Spleen (tissue), 11 donors: ENCODE measurements at regions not wholly inside any gene's neighbourhood (a gene's known extent, or its start where the extent isn't known, plus 50 kb on each side); places are given as distances from the start of the nearest gene placed in this dataset.

Source experiments
- DNase-seq: peaks from one replicate; pipeline ENCODE4 v3.0.0-alpha.2; 2020
- H3K27ac ChIP-seq, 8 donors: fragments of 200-600 bp; sonication (generic) in 7 of 8; 1 replicate in 4 of 8; 2 replicates in 4 of 8; pipeline versions ENCODE4 v1.5.0 to v1.8.0; 2016 to 2021; ENCODE audit warnings: inconsistent platforms in 4 of 8, mild to moderate bottlenecking in 4 of 8, moderate library complexity in 1 of 8
- H3K27me3 ChIP-seq, 7 donors: fragments of 200-600 bp; sonication (generic) in 6 of 7; replicated peaks in 1 of 7; 1 replicate in 4 of 7; 2 replicates in 3 of 7; pipeline versions ENCODE4 v1.5.0 to v1.8.0; 2016 to 2021; ENCODE audit warnings: inconsistent platforms in 3 of 7, mild to moderate bottlenecking in 1 of 7
- H3K36me3 ChIP-seq, 6 donors: fragments of 200-600 bp; sonication (generic) in 5 of 6; 1 replicate in 4 of 6; 2 replicates in 2 of 6; pipeline versions ENCODE4 v1.5.0 to v1.8.0; 2016 to 2021; ENCODE audit warnings: inconsistent platforms in 2 of 6
- H3K4me1 ChIP-seq, 6 donors: fragments of 200-600 bp; sonication (generic) in 5 of 6; 1 replicate in 3 of 6; 2 replicates in 3 of 6; pipeline versions ENCODE4 v1.5.0 to v1.8.0; 2016 to 2021; ENCODE audit warnings: inconsistent platforms in 3 of 6
- H3K4me3 ChIP-seq, 8 donors: fragments of 200-600 bp; sonication (generic) in 7 of 8; 1 replicate in 4 of 8; 2 replicates in 4 of 8; pipeline versions ENCODE4 v1.5.0 to v1.8.0; 2016 to 2021; ENCODE audit warnings: inconsistent platforms in 4 of 8, mild to moderate bottlenecking in 4 of 8, moderate library complexity in 2 of 8
- H3K9me3 ChIP-seq, 8 donors: fragments of 200-600 bp; sonication (generic) in 7 of 8; 1 replicate in 4 of 8; 2 replicates in 4 of 8; pipeline versions ENCODE4 v1.5.0 to v1.8.0; 2016 to 2021; ENCODE audit warnings: inconsistent platforms in 4 of 8
- CTCF ChIP-seq, 11 experiments: fragments of 200-600 bp in 7 of 11; fragments of 450-650 bp in 4 of 11; sonication (generic) in 4 of 11; IDR thresholded peaks in 8 of 11; conservative IDR thresholded peaks in 3 of 11; 1 replicate in 7 of 11; 2 replicates in 4 of 11; pipeline versions ENCODE4 v1.4.0 to v1.8.0; 2016 to 2021; ENCODE audit warnings: antibody characterized with exemption in 11 of 11, inconsistent platforms in 4 of 11, mild to moderate bottlenecking in 1 of 11
- POLR2A ChIP-seq, 3 donors: fragments of 450-650 bp; IDR thresholded peaks; one replicate each; pipeline ENCODE4 v1.5.1; 2017; ENCODE audit warnings: antibody characterized with exemption in 3 of 3, mild to moderate bottlenecking in 1 of 3
- POLR2AphosphoS5 ChIP-seq, 3 donors: sonication (generic); formaldehyde crosslinking; IDR thresholded peaks; one replicate each; pipeline ENCODE4 v1.5.1; 2017; ENCODE audit warnings: antibody characterized with exemption in 3 of 3
- WGBS, 5 donors: extraction: QIAGEN DNeasy Blood & Tissue Kit in 3 of 5; methylation state at CpG; one replicate each; pipeline versions ENCODE4 v1.1.5 to v1.1.7; 2013 to 2018; 5-methylcytosine and 5-hydroxymethylcytosine counted together
- intact Hi-C: fragments of 100-400 bp; cut with DNase I; formaldehyde crosslinking; loops from one replicate; pipeline ENCODE4 v1.15.0; 2023; ENCODE audit warnings: low total_unique reads
- donor health status: healthy with polysubstance abuse.
- donor health status: DM: no; HTN: no; CAD: no; lungs with moderate emphysema.
- donor health status: DM: no; HTN: no; CAD: no.
- donor health status: Bipolar disorder and iron deficiency.
- donor health status: healthy.
- donor health status: DM: no; HTN: no; CAD: no.
- donor health status: DM: yes; HTN: yes; CAD: no.

DNA sequence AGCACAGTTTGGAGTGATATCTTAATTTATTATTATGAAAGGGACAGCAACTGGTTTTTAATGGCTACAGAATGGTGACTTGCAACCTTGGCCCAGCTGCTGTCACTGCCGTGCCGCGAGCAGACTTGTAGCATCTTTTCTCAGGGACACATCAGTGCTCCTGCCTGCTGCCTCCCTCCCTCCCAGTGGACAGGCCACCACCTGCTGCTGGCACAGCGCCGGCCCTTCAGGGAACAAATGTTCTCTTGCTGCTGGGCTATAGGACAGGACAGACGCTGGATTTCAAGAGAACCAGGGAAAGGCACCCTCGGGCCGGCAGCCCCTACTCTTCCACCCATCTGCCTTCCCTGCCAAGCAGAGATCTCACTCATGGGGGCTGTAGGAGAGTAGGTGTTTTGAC lies 413.8 kb upstream of the NFIA start:
- no peaks in the 10 kb centered on the region for H3K27me3 ChIP-seq
- no peaks in the 10 kb centered on the region for H3K9me3 ChIP-seq
- no peaks in the 10 kb centered on the region for H3K36me3 ChIP-seq
- no peak for DNase-seq
- no peak overlapping the region for H3K4me3 ChIP-seq
- no peak for TF ChIP-seq POLR2AphosphoS5 (IDR thresholded peaks at IDR 0.05)
- TF ChIP-seq CTCF (IDR thresholded peaks at IDR 0.05 in 8 of 11, conservative IDR thresholded peaks at IDR 0.05 in 3 of 11) = no peak
- TF ChIP-seq POLR2A (IDR thresholded peaks at IDR 0.05) = no peak
- WGBS, 5 donors = 94 to 96% (median 95%) methylated on average over 8 of the region's 8 CpGs
- intact Hi-C loops = no loop called here
- no peaks in the 10 kb centered on the region for H3K4me1 ChIP-seq
- H3K27ac ChIP-seq = no peak overlapping the region

DNA sequence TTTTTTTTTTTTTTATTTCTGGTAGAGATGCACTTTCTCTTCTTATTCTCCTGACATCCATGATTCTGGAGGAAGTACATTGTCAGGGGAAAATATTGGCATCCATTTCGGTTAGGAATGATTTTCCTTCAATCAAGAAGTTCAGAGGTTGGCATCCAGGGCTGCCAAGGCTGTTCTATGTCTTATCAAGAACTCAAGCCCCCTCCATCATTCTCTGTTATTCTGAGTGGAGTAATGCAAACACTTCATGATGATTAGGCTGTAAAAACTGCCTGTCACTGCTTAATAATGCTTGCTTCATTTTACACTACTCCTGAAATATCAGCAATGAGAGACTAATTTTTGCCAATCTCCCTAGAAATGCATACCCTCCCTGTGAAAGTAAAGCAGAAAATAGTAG lies 417.1 kb upstream of the NFIA start:
- H3K9me3 ChIP-seq = no peaks in the 10 kb centered on the region
- no peaks in the 10 kb centered on the region for H3K36me3 ChIP-seq
- no peaks in the 10 kb centered on the region for H3K4me1 ChIP-seq
- DNase-seq = no peak
- TF ChIP-seq POLR2AphosphoS5 (IDR thresholded peaks at IDR 0.05) = no peak
- TF ChIP-seq POLR2A (IDR thresholded peaks at IDR 0.05) = no peak
- no peak for TF ChIP-seq CTCF (IDR thresholded peaks at IDR 0.05 in 8 of 11, conservative IDR thresholded peaks at IDR 0.05 in 3 of 11)
- WGBS, 5 donors = 61 to 90% (median 69%) methylated on average over 1 of the region's 1 CpG
- no peaks in the 10 kb centered on the region for H3K27me3 ChIP-seq
- no peak overlapping the region for H3K27ac ChIP-seq
- intact Hi-C loops = no loop called here
- no peak overlapping the region for H3K4me3 ChIP-seq

DNA sequence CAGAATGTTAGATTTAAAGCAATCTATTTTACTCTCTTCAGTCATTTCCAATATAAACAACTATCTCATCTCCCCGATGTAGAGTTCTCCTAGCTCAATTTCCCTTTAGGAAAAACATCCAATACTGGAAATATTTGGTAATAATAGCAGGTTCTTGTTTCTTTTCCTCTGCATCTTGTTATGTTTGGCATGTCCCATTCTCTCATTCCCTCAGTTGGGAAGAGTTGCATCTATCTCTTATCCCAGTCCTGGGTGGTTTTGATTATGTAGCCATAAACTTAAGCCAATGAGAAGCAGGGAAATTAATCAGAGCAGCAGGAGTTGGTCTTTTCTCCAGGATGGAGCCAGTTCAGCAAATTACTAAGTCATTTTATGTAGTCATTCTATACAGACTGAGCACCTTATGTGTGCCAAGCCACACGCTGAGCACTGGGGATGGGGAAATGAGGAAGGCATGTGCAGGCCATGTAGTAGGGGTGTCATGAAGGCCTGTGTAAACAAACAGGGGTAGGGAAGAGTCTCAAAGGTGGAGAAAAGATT lies 418.2 kb upstream of the NFIA start:
- Histone ChIP-seq H3K4me3 (no peak overlapping the region), H3K27ac (no peak overlapping the region), H3K27me3 (no peaks in the 10 kb centered on the region), H3K4me1 (no peaks in the 10 kb centered on the region), H3K36me3 (no peaks in the 10 kb centered on the region), H3K9me3 (no peaks in the 10 kb centered on the region)
- WGBS, 5 donors = 83 to 91% (median 89%) methylated on average over 2 of the region's 2 CpGs
- TF ChIP-seq POLR2AphosphoS5 (IDR thresholded peaks at IDR 0.05) (no peak), POLR2A (IDR thresholded peaks at IDR 0.05) (no peak), CTCF (IDR thresholded peaks at IDR 0.05 in 8 of 11, conservative IDR thresholded peaks at IDR 0.05 in 3 of 11) (no peak)
- intact Hi-C loops = no loop called here
- DNase-seq = no peak

DNA sequence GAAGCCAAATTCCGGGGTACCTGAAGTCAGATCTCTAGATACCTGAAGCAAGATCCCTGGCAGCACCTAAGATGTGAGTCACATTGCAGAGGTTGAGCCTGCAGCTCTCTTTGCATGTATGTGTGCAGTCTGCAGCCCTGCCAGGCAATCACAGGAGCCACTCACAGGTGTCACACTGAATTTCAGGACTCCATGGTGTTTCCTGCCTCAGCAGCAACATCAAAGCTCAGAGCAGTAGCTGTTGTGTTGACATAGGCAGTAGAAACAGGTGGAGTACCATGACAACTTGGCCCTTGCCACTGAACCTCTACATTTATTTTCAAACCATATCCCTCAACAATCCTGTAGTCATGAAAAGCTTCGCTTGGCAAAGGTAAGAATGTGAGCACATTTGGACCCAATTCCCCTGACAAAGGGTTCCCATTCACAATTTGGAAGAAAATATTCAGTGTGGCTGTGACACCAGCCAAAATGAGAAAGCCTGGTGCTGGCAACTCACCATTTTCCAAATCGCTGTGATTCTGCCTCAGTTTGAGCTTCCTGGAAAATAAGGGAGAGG lies 419.8 kb upstream of the NFIA start:
- TF ChIP-seq CTCF (IDR thresholded peaks at IDR 0.05 in 8 of 11, conservative IDR thresholded peaks at IDR 0.05 in 3 of 11) (no peak), POLR2AphosphoS5 (IDR thresholded peaks at IDR 0.05) (no peak), POLR2A (IDR thresholded peaks at IDR 0.05) (no peak)
- intact Hi-C loops = no loop called here
- no peaks in the 10 kb centered on the region for H3K9me3 ChIP-seq
- no peak for DNase-seq
- no peaks in the 10 kb centered on the region for H3K4me1 ChIP-seq
- 57 to 92% (median 89%) methylated on average over 3 of the region's 3 CpGs for WGBS, 5 donors
- H3K4me3 ChIP-seq = no peak overlapping the region
- H3K36me3 ChIP-seq = no peaks in the 10 kb centered on the region
- H3K27me3 ChIP-seq = no peaks in the 10 kb centered on the region
- no peak overlapping the region for H3K27ac ChIP-seq
